PC-9 (cell line): ENCODE measurements at regions not wholly inside any gene's neighbourhood (a gene's known extent, or its start where the extent isn't known, plus 50 kb on each side); places are given as distances from the start of the nearest gene placed in this dataset.

Experiments used
- CTCF ChIP-seq: fragments of 200-600 bp; sonication (generic); conservative IDR thresholded peaks from 2 replicates; pipeline ENCODE4 v1.6.1; 2017; ENCODE audit warnings: mixed run types, antibody characterized with exemption, mild to moderate bottlenecking, moderate library complexity
- EZH2 ChIP-seq: fragments of 200-600 bp; sonication (generic); IDR thresholded peaks from 2 replicates; pipeline ENCODE4 v1.8.0; 2017; ENCODE audit warnings: antibody characterized with exemption, low read depth

DNA sequence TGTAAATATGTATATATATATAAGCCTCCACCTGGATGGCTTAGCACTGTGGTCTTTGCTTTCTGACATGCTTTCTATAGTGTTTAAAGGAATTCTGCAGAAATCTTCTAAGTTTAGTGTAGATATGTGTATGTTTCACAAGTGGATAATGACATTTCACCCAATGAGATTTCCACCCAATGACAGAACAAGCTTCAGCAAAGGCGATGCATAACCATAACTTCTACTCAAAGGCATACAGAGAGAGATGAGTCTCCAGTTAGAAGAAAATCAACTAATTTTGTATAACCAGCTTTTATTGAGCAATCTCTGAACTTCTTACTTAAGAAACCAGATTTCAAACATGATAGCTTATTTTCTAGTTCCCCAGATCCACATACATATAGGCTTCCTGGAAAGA is 134.0 kb downstream of the DYRK2 start:
- TF ChIP-seq CTCF = no peak
- no peak for TF ChIP-seq EZH2
